ENCODE measurements at regions not wholly inside any gene's neighbourhood (a gene's known extent, or its start where the extent isn't known, plus 50 kb on each side); places are given as distances from the start of the nearest gene placed in this dataset.
"Not testable (repeated sequence)": the region's sequence is repeated elsewhere in the genome, so short reads cannot be mapped to it uniquely, and the experiment has no call there.

- not testable (repeated sequence) for TF ChIP-seq CTCF (IDR thresholded peaks at IDR 0.05; ENCODE audit: low read depth, low read length, poor library complexity, severe bottlenecking); EZH2phosphoT487 (IDR thresholded peaks at IDR 0.05; ENCODE audit: borderline replicate concordance, low read length)
These were observed 236.8 kb downstream of the VAPA start for GRCh38 chr18:10150576-10150975.
